Endothelial cell of umbilical vein (primary cell): ENCODE measurements at regions not wholly inside any gene's neighbourhood (a gene's known extent, or its start where the extent isn't known, plus 50 kb on each side); places are given as distances from the start of the nearest gene placed in this dataset.

Experiments used
- BruUV-seq: library from RNA; stranded (reverse); fragments of 400-500 nt; replicated peaks from 2 replicates; lab custom pipeline; 2021; lab: Mats Ljungman, UMichigan
- CTCF ChIA-PET: fragments of 300-600, 350-600 bp; sonication (Branson Sonifier 250); formaldehyde crosslinking; loops from one replicate; lab custom pipeline; 2021; ENCODE audit warnings: antibody characterized with exemption, inconsistent platforms; lab: Charles Lee
- POLR2A ChIA-PET: fragments of 300-600, 350-600 bp; sonication (Branson Sonifier 250); formaldehyde crosslinking; loops from one replicate; lab custom pipeline; 2021; ENCODE audit warnings: antibody characterized with exemption, inconsistent platforms; lab: Charles Lee
- DNase-seq: peaks from one replicate; pipeline ENCODE4 v3.0.0-alpha.2; 2011; ENCODE audit warnings: low read depth, low spot score
- FAIRE-seq: peaks from 2 replicates; lab custom pipeline; 2011; peaks lifted over from hg19 to GRCh38; lab: Jason Lieb, UNC
- H2AFZ ChIP-seq: 2 replicates; pipeline ENCODE4 v1.6.0; 2012; ENCODE audit warnings: low read depth, low read length, control low read depth, inconsistent platforms
- H3K27ac ChIP-seq: 2 replicates; pipeline ENCODE4 v1.5.1; 2011; ENCODE audit warnings: low read depth, mild to moderate bottlenecking, control low read depth, low read length, moderate library complexity; ENCODE audit not compliant: insufficient read depth
- H3K27me3 ChIP-seq, 2 experiments: 2 replicates each; pipeline versions ENCODE4 v1.6.0 to v1.6.1; 2011; ENCODE audit warnings: low read length in 2 of 2, mixed read lengths in 1 of 2; ENCODE audit not compliant: control insufficient read depth in 2 of 2, insufficient read depth in 2 of 2
- H3K36me3 ChIP-seq, 2 experiments: 2 replicates in 1 of 2; 3 replicates in 1 of 2; pipeline ENCODE4 v1.5.1; 2011; ENCODE audit warnings: low read length in 2 of 2, mild to moderate bottlenecking in 1 of 2, moderate library complexity in 1 of 2; ENCODE audit not compliant: control insufficient read depth in 2 of 2, insufficient read depth in 2 of 2; ENCODE audit errors: extremely low read depth in 1 of 2
- H3K4me1 ChIP-seq: 3 replicates; pipeline ENCODE4 v1.5.1; 2011; ENCODE audit warnings: mild to moderate bottlenecking, low read length; ENCODE audit not compliant: control insufficient read depth, insufficient read depth; ENCODE audit errors: extremely low read depth
- H3K4me2 ChIP-seq: 2 replicates; pipeline ENCODE4 v1.6.1; 2011; ENCODE audit warnings: low read length, control low read depth, mixed read lengths; ENCODE audit not compliant: insufficient read depth
- H3K4me3 ChIP-seq, 3 experiments: fragments of 200-600 bp in 1 of 3; sonication (generic), shearing (Covaris generic) in 1 of 3; replicated peaks in 1 of 3; 2 replicates each; pipeline ENCODE4 v1.5.1; 2011 to 2016; ENCODE audit warnings: control low read depth in 3 of 3, low read length in 3 of 3, mild to moderate bottlenecking in 2 of 3, inconsistent platforms in 1 of 3, low read depth in 1 of 3, moderate library complexity in 1 of 3; ENCODE audit not compliant: insufficient read depth in 1 of 3
- H3K79me2 ChIP-seq: 2 replicates; pipeline ENCODE4 v1.6.0; 2012; ENCODE audit warnings: low read length, inconsistent platforms; ENCODE audit not compliant: control insufficient read depth, insufficient read depth
- H3K9ac ChIP-seq: replicated peaks from 2 replicates; pipeline ENCODE3; 2011; ENCODE audit warnings: low read length, control low read depth; ENCODE audit not compliant: insufficient read depth; ENCODE audit errors: extremely low read depth
- H3K9me1 ChIP-seq: replicated peaks from 3 replicates; pipeline ENCODE4 v1.6.0; 2011; ENCODE audit warnings: mild to moderate bottlenecking, low read length; ENCODE audit not compliant: control insufficient read depth, insufficient read depth; ENCODE audit errors: extremely low read depth
- H3K9me3 ChIP-seq: replicated peaks from 2 replicates; pipeline ENCODE4 v1.5.1; 2012; ENCODE audit warnings: low read length, inconsistent platforms; ENCODE audit not compliant: control insufficient read depth, insufficient read depth
- H4K20me1 ChIP-seq: replicated peaks from 2 replicates; pipeline ENCODE3; 2011; ENCODE audit warnings: mild to moderate bottlenecking, low read length; ENCODE audit not compliant: control insufficient read depth, insufficient read depth; ENCODE audit errors: extremely low read depth
- CTCF ChIP-seq, 2 donors: IDR thresholded peaks; 1 replicate in 1 of 2; 2 replicates in 1 of 2; pipeline ENCODE4 v1.5.1; 2011; ENCODE audit warnings: low read length in 2 of 2, mild to moderate bottlenecking in 2 of 2, moderate library complexity in 2 of 2, control low read depth in 1 of 2, inconsistent platforms in 1 of 2, low read depth in 1 of 2; ENCODE audit not compliant: insufficient read depth in 1 of 2; ENCODE audit errors: extremely low read depth in 1 of 2
- EZH2 ChIP-seq: IDR thresholded peaks from 2 replicates; pipeline ENCODE4 v1.6.1; 2012; ENCODE audit warnings: borderline replicate concordance, low read depth, mild to moderate bottlenecking, moderate library complexity, low read length, inconsistent platforms; ENCODE audit not compliant: severe bottlenecking
- GATA2 ChIP-seq: IDR thresholded peaks from 2 replicates; pipeline ENCODE4 v1.7.0; 2011; ENCODE audit warnings: low read depth, mild to moderate bottlenecking, moderate library complexity, mixed read lengths, low read length; ENCODE audit not compliant: insufficient read length, insufficient read depth
- JUN ChIP-seq: IDR thresholded peaks from 2 replicates; pipeline ENCODE4 v1.6.1; 2011; ENCODE audit warnings: borderline replicate concordance, low read depth; ENCODE audit not compliant: insufficient read length, insufficient read depth
- MAX ChIP-seq: IDR thresholded peaks from 2 replicates; pipeline ENCODE4 v1.6.1; 2011; ENCODE audit not compliant: insufficient read depth, insufficient read length
- MYC ChIP-seq: IDR thresholded peaks from one replicate; pipeline ENCODE4 v1.6.1; 2011; ENCODE audit warnings: mild to moderate bottlenecking, low read depth, low read length
- POLR2A ChIP-seq: IDR thresholded peaks from 2 replicates; pipeline ENCODE4 v1.6.1; 2012; ENCODE audit warnings: low read depth, mild to moderate bottlenecking, control low read depth, low read length
- POLR2AphosphoS5 ChIP-seq: IDR thresholded peaks from 2 replicates; pipeline ENCODE4 v1.6.1; 2012; ENCODE audit warnings: low read depth, mild to moderate bottlenecking, control low read depth, low read length, moderate library complexity; ENCODE audit not compliant: insufficient read depth
- dilution Hi-C: fragments of 300-500 bp; cut with MboI; formaldehyde crosslinking; loops from one replicate; pipeline ENCODE4 v1.15.0; 2019; ENCODE audit warnings: low sequenced_read_pairs; ENCODE audit not compliant: extremely low pct_ligation_motif_present
- intact Hi-C: fragments of 100-400 bp; cut with micrococcal nuclease; formaldehyde crosslinking; loops from one replicate; pipeline ENCODE4 v1.10.0; 2022

- H3K36me3 ChIP-seq, result no peaks in the 10 kb centered on the region
- H4K20me1 ChIP-seq, result no peaks in the 10 kb centered on the region
- H3K4me3 ChIP-seq, result no peak overlapping the region
- H3K27ac ChIP-seq, result no peak overlapping the region
- no peaks in the 10 kb centered on the region for H3K9me1 ChIP-seq
- DNase-seq (no peak), FAIRE-seq (no peak)
- no peaks in the 10 kb centered on the region for H3K4me1 ChIP-seq
- ChIA-PET POLR2A (no interaction called here), CTCF (no interaction called here)
- no peaks in the 10 kb centered on the region for H3K79me2 ChIP-seq
- dilution Hi-C loops (no loop called here), intact Hi-C loops (no loop called here)
- H3K9me3 ChIP-seq, result no peaks in the 10 kb centered on the region
- no peak overlapping the region for H3K9ac ChIP-seq
- BruUV-seq, result no TSS peak
- no peak overlapping the region for H2AFZ ChIP-seq
- TF ChIP-seq POLR2AphosphoS5, result no peak
- TF ChIP-seq JUN, result no peak
- TF ChIP-seq CTCF (IDR thresholded peaks at IDR 0.05; ENCODE audit: extremely low read depth in 1 of 2, insufficient read depth in 1 of 2, low read depth in 1 of 2, low read length in 2 of 2), result no peak
- no peak for TF ChIP-seq GATA2
- no peak for TF ChIP-seq EZH2
- no peak for TF ChIP-seq POLR2A
- TF ChIP-seq MYC, result no peak
- TF ChIP-seq MAX, result no peak
- H3K4me2 ChIP-seq, result no peak overlapping the region
- H3K27me3 ChIP-seq, result no peaks in the 10 kb centered on the region
Measured at GRCh38 chr18:79583984-79584401, 95.6 kb upstream of the CTDP1 start.
